ENCODE measurements at regions not wholly inside any gene's neighbourhood (a gene's known extent, or its start where the extent isn't known, plus 50 kb on each side); places are given as distances from the start of the nearest gene placed in this dataset.
"Not testable (repeated sequence)": the region's sequence is repeated elsewhere in the genome, so short reads cannot be mapped to it uniquely, and the experiment has no call there.

- TF ChIP-seq POLR2A (IDR thresholded peaks at IDR 0.05; ENCODE audit: low read depth, low read length) (no peak), TAF1 (IDR thresholded peaks at IDR 0.05; ENCODE audit: low read depth, low read length) (no peak), SPI1 (IDR thresholded peaks at IDR 0.05; ENCODE audit: low read depth, low read length) (no peak), PAX5 (IDR thresholded peaks at IDR 0.05; ENCODE audit: insufficient read depth, low read length, severe bottlenecking) (no peak), POU2F2 (IDR thresholded peaks at IDR 0.05; ENCODE audit: low read depth, low read length) (no peak), POLR2AphosphoS5 (IDR thresholded peaks at IDR 0.05; ENCODE audit: low read depth, low read length) (no peak)
- no peak for DNase-seq (ENCODE audit: insufficient read length, low spot score)
- no peak for FAIRE-seq
These were observed 108.4 kb upstream of the LARP1 start for GRCh38 chr5:154646745-154647113.

- no peak for DNase-seq (ENCODE audit: insufficient read length, low spot score)
- TF ChIP-seq POLR2A (IDR thresholded peaks at IDR 0.05; ENCODE audit: low read depth, low read length) (no peak), SPI1 (IDR thresholded peaks at IDR 0.05; ENCODE audit: low read depth, low read length) (no peak), TAF1 (IDR thresholded peaks at IDR 0.05; ENCODE audit: low read depth, low read length) (no peak), POLR2AphosphoS5 (IDR thresholded peaks at IDR 0.05; ENCODE audit: low read depth, low read length) (no peak)
- no peak for FAIRE-seq
These were observed 110.3 kb upstream of the LARP1 start for GRCh38 chr5:154644745-154645411.

DNA sequence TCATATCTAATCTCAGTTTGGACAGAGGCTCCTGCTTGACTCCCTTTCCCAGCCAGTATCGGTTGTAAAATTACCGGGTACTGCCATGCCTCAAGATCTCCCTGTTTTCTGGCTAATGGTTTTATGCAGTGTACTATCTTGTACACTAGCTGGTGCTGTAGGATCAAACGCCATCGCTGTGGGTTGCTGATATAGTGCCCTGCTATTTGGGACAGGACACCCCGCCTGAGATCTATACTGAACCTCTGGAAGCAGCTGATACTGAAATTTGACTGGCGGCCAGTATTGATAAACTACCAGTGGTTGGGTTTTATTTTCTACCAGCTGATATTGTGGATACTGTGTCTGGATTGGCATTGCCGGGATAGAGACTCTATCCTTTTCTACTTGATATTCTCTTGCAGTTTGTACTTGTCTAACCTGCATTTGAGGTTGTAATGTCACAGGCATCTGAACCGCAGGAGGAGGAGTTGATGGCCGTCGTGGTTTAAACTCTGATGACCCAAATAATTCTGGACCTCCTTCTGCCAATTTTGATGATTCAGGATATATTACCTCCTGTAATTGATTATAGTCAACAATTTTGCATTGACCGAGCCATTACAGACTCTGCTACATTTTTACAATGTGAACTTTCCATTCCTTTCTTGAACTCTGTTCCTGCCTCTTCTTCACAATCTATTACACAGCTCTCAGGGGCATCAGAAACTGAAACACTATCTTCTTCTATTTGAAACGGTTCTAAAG, 112.5 kb upstream of the LARP1 start:
- TF ChIP-seq POLR2AphosphoS5 (IDR thresholded peaks at IDR 0.05; ENCODE audit: low read depth, low read length) (no peak), PAX5 (IDR thresholded peaks at IDR 0.05; ENCODE audit: insufficient read depth, low read length, severe bottlenecking) (no peak), SPI1 (IDR thresholded peaks at IDR 0.05; ENCODE audit: low read depth, low read length) (no peak), POLR2A (IDR thresholded peaks at IDR 0.05; ENCODE audit: low read depth, low read length) (no peak), TAF1 (IDR thresholded peaks at IDR 0.05; ENCODE audit: low read depth, low read length) (no peak), POU2F2 (IDR thresholded peaks at IDR 0.05; ENCODE audit: low read depth, low read length) (no peak)
- DNase-seq (ENCODE audit: insufficient read length, low spot score) (no peak), FAIRE-seq (no peak)

GRCh38 chr5:154640213-154640831, 114.9 kb upstream of the LARP1 start:
- FAIRE-seq; DNase-seq (ENCODE audit: insufficient read length, low spot score): not testable (repeated sequence)

GRCh38 chr5:154636786-154637185, 118.4 kb upstream of the LARP1 start:
- not testable (repeated sequence) for FAIRE-seq; DNase-seq (ENCODE audit: insufficient read length, low spot score)

- FAIRE-seq; DNase-seq (ENCODE audit: insufficient read length, low spot score): not testable (repeated sequence)
These were observed 118.9 kb upstream of the LARP1 start for GRCh38 chr5:154636271-154636670.

DNA sequence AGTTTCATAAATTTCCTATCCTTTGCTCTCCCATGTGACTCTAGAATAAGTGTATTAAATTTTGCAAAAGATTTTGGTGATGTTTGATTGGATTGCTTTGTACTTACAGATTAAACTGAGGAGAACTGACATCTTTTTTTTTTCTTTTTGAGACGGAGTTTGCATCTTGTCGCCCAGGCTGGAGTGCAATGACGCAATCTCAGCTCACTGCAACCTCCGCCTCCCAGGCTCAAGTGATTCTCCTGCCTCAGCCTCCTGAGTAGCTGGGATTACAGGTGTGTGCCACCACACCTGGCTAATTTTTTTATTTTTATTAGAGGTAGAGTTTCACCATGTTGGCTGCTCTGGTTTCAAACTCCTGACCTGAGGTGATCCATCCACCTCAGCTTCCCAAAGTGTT, 121.4 kb upstream of the LARP1 start:
- FAIRE-seq; DNase-seq (ENCODE audit: insufficient read length, low spot score): not testable (repeated sequence)

DNA sequence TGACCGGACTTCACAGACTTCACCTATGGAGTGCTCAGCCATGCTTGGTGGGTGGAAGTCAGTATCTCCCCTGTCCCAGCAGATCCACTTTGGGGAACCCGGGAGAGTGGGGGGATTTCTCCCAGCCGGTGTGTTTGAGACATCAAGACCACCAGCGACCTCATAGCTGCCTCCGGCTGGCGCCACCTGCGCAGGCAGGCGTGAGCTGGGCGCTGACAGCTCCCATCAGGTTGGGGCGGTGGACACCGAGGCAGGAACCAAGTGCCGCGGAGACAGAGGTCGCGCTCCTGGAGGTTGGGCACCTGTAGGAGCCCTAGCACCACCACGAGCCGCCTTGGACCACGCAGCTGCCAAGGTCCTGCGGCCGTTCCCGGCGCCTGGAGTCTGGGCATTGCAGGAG, 124.0 kb upstream of the LARP1 start:
- TF ChIP-seq PAX5 (IDR thresholded peaks at IDR 0.05; ENCODE audit: insufficient read depth, low read length, severe bottlenecking) (no peak), TAF1 (IDR thresholded peaks at IDR 0.05; ENCODE audit: low read depth, low read length) (no peak), POLR2AphosphoS5 (IDR thresholded peaks at IDR 0.05; ENCODE audit: low read depth, low read length) (no peak), POU2F2 (IDR thresholded peaks at IDR 0.05; ENCODE audit: low read depth, low read length) (no peak), SPI1 (IDR thresholded peaks at IDR 0.05; ENCODE audit: low read depth, low read length) (no peak), POLR2A (IDR thresholded peaks at IDR 0.05; ENCODE audit: low read depth, low read length) (no peak)
- DNase-seq (ENCODE audit: insufficient read length, low spot score) (no peak), FAIRE-seq (no peak)

DNA sequence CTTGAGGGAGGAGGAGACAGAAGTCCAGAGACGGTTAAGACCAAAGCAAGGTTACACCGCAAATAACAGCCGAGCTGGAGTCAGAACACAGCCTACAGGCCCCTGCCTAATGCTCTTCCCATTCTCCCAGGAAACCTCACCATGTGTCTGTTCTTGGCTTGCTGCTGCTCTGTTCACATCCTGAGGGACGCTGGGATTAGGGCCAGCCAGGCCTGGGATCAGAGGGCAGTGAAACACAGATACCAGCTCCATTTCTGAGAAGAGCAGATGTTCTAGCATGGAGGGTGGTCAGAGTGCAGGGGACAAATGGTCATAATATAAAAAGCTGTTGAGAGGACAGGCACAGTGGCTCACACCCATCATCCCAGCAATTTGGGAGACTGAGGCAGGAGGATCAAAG, 124.8 kb upstream of the LARP1 start:
- FAIRE-seq (no peak), DNase-seq (ENCODE audit: insufficient read length, low spot score) (no peak)
- TF ChIP-seq POU2F2 (IDR thresholded peaks at IDR 0.05; ENCODE audit: low read depth, low read length), result no peak
- no peak for TF ChIP-seq PAX5 (IDR thresholded peaks at IDR 0.05; ENCODE audit: insufficient read depth, low read length, severe bottlenecking)
- no peak for TF ChIP-seq POLR2A (IDR thresholded peaks at IDR 0.05; ENCODE audit: low read depth, low read length)
- TF ChIP-seq POLR2AphosphoS5 (IDR thresholded peaks at IDR 0.05; ENCODE audit: low read depth, low read length), result no peak
- no peak for TF ChIP-seq TAF1 (IDR thresholded peaks at IDR 0.05; ENCODE audit: low read depth, low read length)

DNA sequence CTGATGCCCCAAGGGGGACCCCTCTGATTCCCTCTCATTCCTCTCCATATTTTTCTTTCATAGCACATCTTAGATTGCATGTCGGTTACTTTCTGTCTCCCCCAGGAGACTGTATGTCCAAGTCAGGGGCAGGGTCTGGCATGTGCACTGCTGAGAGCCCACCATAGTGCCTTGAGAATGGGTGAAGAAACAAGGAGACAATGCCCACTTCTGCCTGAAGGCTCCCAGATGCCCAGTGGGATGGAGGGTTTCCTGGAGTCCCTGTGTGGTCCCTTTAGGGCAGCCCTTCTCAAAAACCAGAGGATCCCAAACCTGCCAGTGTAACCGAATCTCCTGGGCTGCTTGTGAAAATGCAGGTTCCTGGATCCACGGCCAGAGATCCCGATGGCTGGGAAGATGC, 126.5 kb upstream of the LARP1 start:
- FAIRE-seq, result no peak
- DNase-seq (ENCODE audit: insufficient read length, low spot score), result no peak
- no peak for TF ChIP-seq POLR2A (IDR thresholded peaks at IDR 0.05; ENCODE audit: low read depth, low read length)
- no peak for TF ChIP-seq SPI1 (IDR thresholded peaks at IDR 0.05; ENCODE audit: low read depth, low read length)
- TF ChIP-seq TAF1 (IDR thresholded peaks at IDR 0.05; ENCODE audit: low read depth, low read length), result no peak
- no peak for TF ChIP-seq POLR2AphosphoS5 (IDR thresholded peaks at IDR 0.05; ENCODE audit: low read depth, low read length)
- TF ChIP-seq POU2F2 (IDR thresholded peaks at IDR 0.05; ENCODE audit: low read depth, low read length), result no peak
- TF ChIP-seq PAX5 (IDR thresholded peaks at IDR 0.05; ENCODE audit: insufficient read depth, low read length, severe bottlenecking), result no peak
